H9 (cell line): ENCODE measurements at regions not wholly inside any gene's neighbourhood (a gene's known extent, or its start where the extent isn't known, plus 50 kb on each side); places are given as distances from the start of the nearest gene placed in this dataset.

Source experiments
- DNase-seq: peaks from one replicate; pipeline ENCODE4 v3.0.0-alpha.2; 2017
- H2AFZ ChIP-seq: one replicate; pipeline ENCODE4 v1.6.1; 2013; ENCODE audit warnings: mild to moderate bottlenecking, low read length, control low read depth, moderate library complexity
- H2AK5ac ChIP-seq: 2 replicates; pipeline ENCODE4 v1.6.1; 2013; ENCODE audit warnings: low read length, control low read depth, mixed read lengths; ENCODE audit not compliant: insufficient read length
- H2BK120ac ChIP-seq: one replicate; pipeline ENCODE4 v1.6.1; 2013; ENCODE audit warnings: low read depth, mild to moderate bottlenecking, low read length, control low read depth, inconsistent platforms; ENCODE audit not compliant: poor library complexity, severe bottlenecking
- H2BK12ac ChIP-seq: 2 replicates; pipeline ENCODE4 v1.6.1; 2013; ENCODE audit warnings: low read length, control low read depth, mixed read lengths, low read depth; ENCODE audit not compliant: insufficient read length
- H2BK15ac ChIP-seq: 2 replicates; pipeline ENCODE4 v1.6.1; 2013; ENCODE audit warnings: low read depth, low read length, control low read depth
- H2BK20ac ChIP-seq: one replicate; pipeline ENCODE4 v1.6.1; 2013; ENCODE audit warnings: low read depth, mild to moderate bottlenecking, low read length, control low read depth, inconsistent platforms; ENCODE audit not compliant: poor library complexity, severe bottlenecking
- H2BK5ac ChIP-seq: 2 replicates; pipeline ENCODE4 v1.6.1; 2013; ENCODE audit warnings: low read length, control low read depth, mixed read lengths; ENCODE audit not compliant: insufficient read length
- H3K14ac ChIP-seq: 2 replicates; pipeline ENCODE4 v1.6.1; 2013; ENCODE audit warnings: low read length, control low read depth; ENCODE audit not compliant: insufficient read depth
- H3K18ac ChIP-seq: 2 replicates; pipeline ENCODE4 v1.6.1; 2013; ENCODE audit warnings: low read depth, mild to moderate bottlenecking, mixed read lengths, low read length, control low read depth; ENCODE audit not compliant: insufficient read length
- H3K23ac ChIP-seq: 2 replicates; pipeline ENCODE4 v1.6.1; 2013; ENCODE audit warnings: low read length, control low read depth, mixed read lengths, low read depth; ENCODE audit not compliant: insufficient read length
- H3K23me2 ChIP-seq: 2 replicates; pipeline ENCODE4 v1.6.1; 2013; ENCODE audit warnings: low read depth, mild to moderate bottlenecking, mixed read lengths, low read length, control low read depth; ENCODE audit not compliant: insufficient read length, poor library complexity, severe bottlenecking
- H3K27ac ChIP-seq: 2 replicates; pipeline ENCODE4 v1.5.1; 2013; ENCODE audit warnings: low read length, control low read depth, mixed read lengths, low read depth; ENCODE audit not compliant: insufficient read length
- H3K27me3 ChIP-seq: 2 replicates; pipeline ENCODE4 v1.6.1; 2013; ENCODE audit warnings: low read length, control low read depth, inconsistent platforms; ENCODE audit not compliant: insufficient read depth
- H3K4ac ChIP-seq: 2 replicates; pipeline ENCODE4 v1.6.1; 2013; ENCODE audit warnings: low read depth, mild to moderate bottlenecking, control low read depth, inconsistent platforms, low read length, moderate library complexity
- H3K4me1 ChIP-seq: 2 replicates; pipeline ENCODE4 v1.6.1; 2013; ENCODE audit warnings: low read length, control low read depth, inconsistent platforms; ENCODE audit not compliant: insufficient read depth
- H3K4me2 ChIP-seq: 2 replicates; pipeline ENCODE4 v1.6.1; 2013; ENCODE audit warnings: low read length, control low read depth, mixed read lengths; ENCODE audit not compliant: insufficient read length, insufficient read depth
- H3K56ac ChIP-seq: 2 replicates; pipeline ENCODE4 v1.6.1; 2013; ENCODE audit warnings: low read depth, mild to moderate bottlenecking, mixed read lengths, low read length, control low read depth; ENCODE audit not compliant: insufficient read length
- H3K79me1 ChIP-seq: 2 replicates; pipeline ENCODE4 v1.6.1; 2013; ENCODE audit warnings: low read depth, mild to moderate bottlenecking, moderate library complexity, low read length, control low read depth, inconsistent platforms; ENCODE audit not compliant: insufficient read depth, poor library complexity, severe bottlenecking
- H3K79me2 ChIP-seq: 2 replicates; pipeline ENCODE4 v1.6.1; 2013; ENCODE audit warnings: low read length, control low read depth, inconsistent platforms; ENCODE audit not compliant: insufficient read depth
- H3K9ac ChIP-seq: 2 replicates; pipeline ENCODE4 v1.6.1; 2013; ENCODE audit warnings: low read length, control low read depth, mixed read lengths; ENCODE audit not compliant: insufficient read length; ENCODE audit errors: extremely low read depth
- H3K9me3 ChIP-seq: one replicate; pipeline ENCODE4 v1.6.1; 2013; ENCODE audit warnings: low read depth, low read length, inconsistent platforms; ENCODE audit not compliant: control insufficient read depth
- H3T11ph ChIP-seq: one replicate; pipeline ENCODE4 v1.6.1; 2013; ENCODE audit warnings: mild to moderate bottlenecking, low read length, control low read depth, inconsistent platforms
- H4K20me1 ChIP-seq: one replicate; pipeline ENCODE4 v1.6.1; 2013; ENCODE audit not compliant: control insufficient read depth, insufficient read length, insufficient read depth
- H4K5ac ChIP-seq: 2 replicates; pipeline ENCODE4 v1.6.1; 2013; ENCODE audit warnings: low read depth, mild to moderate bottlenecking, mixed read lengths, low read length, control low read depth; ENCODE audit not compliant: insufficient read length
- H4K8ac ChIP-seq: replicated peaks from 2 replicates; pipeline ENCODE4 v1.6.1; 2013; ENCODE audit warnings: low read length, control low read depth, mixed read lengths, low read depth; ENCODE audit not compliant: insufficient read length
- H4K91ac ChIP-seq: 2 replicates; pipeline ENCODE4 v1.6.1; 2013; ENCODE audit warnings: low read depth, mild to moderate bottlenecking, moderate library complexity, mixed read lengths, low read length, control low read depth; ENCODE audit not compliant: insufficient read length
- H3K27ac Mint-ChIP-seq, 3 experiments: 2 replicates in 2 of 3; 3 replicates in 1 of 3; pipeline ENCODE4 v1.8.0; 2020 to 2021; ENCODE audit warnings: mixed read lengths in 3 of 3, mild to moderate bottlenecking in 1 of 3, moderate library complexity in 1 of 3
- H3K27me3 Mint-ChIP-seq: 2 replicates; pipeline ENCODE4 v1.8.0; 2021; ENCODE audit warnings: low read depth, mild to moderate bottlenecking, moderate library complexity, mixed read lengths
- H3K36me3 Mint-ChIP-seq, 3 experiments: 2 replicates in 2 of 3; 3 replicates in 1 of 3; pipeline ENCODE4 v1.8.0; 2020 to 2021; ENCODE audit warnings: low read depth in 3 of 3, mixed read lengths in 3 of 3; ENCODE audit not compliant: insufficient read depth in 1 of 3
- H3K4me1 Mint-ChIP-seq, 2 experiments: 2 replicates each; pipeline ENCODE4 v1.8.0; 2020; ENCODE audit warnings: mixed read lengths in 2 of 2
- H3K4me3 Mint-ChIP-seq, 2 experiments: 2 replicates in 1 of 2; 3 replicates in 1 of 2; pipeline ENCODE4 v1.8.0; 2020 to 2021; ENCODE audit warnings: mild to moderate bottlenecking in 2 of 2, mixed read lengths in 2 of 2, moderate library complexity in 1 of 2
- H3K9me3 Mint-ChIP-seq, 2 experiments: 2 replicates in 1 of 2; 3 replicates in 1 of 2; pipeline ENCODE4 v1.8.0; 2020; ENCODE audit warnings: mild to moderate bottlenecking in 2 of 2, mixed read lengths in 2 of 2, moderate library complexity in 1 of 2
- WGBS: extraction: QIAGEN DNeasy Blood & Tissue Kit; methylation state at CpG from one replicate; pipeline ENCODE4 v1.1.7; 2013; ENCODE audit warnings: missing lambda C conversion rate, low lambda C conversion rate, mixed read lengths; ENCODE audit not compliant: insufficient read length; ENCODE audit errors: extremely low coverage; 5-methylcytosine and 5-hydroxymethylcytosine counted together
- TF ChIP-seq, protein P1 (sequence below): fragments of 200-600 bp; sonication (generic); conservative IDR thresholded peaks from 3 replicates; pipeline ENCODE4 v1.8.0; 2021; ENCODE audit warnings: antibody characterized with exemption, mild to moderate bottlenecking

DNA sequence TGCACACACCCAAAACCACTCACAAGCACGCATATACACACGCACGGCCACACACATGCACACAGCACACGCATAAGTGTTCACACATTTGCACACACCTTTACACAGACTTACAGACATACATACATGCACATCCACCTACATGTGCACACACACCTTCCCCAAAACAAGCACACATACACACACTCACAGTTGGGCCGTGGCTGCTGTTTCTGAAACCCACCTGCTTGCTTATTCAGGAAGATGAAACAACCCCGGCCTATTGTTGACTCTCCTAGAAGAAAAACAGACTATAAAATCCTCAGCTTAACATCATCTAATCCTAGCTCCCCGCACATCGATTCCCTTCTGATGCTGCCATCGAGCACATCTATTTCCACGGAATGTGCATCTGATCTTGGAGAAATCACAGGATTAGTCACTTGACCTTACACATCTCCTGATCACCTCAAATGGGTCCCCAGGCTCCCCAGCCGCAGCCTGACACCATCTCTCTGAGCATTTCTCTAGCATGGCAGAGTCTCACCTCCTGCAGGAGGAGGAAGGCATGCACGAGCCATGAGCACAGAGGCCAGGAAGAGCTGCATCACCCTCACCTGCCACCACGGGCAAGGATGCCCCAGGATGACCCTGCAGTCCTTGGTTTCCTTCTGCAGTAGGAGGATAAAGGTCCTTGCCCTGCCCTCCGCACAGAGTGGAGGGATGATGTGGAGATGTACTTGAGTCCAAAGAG is 105.8 kb upstream of the CDH5 start:
- WGBS, result no CpG with 5 or more reads among the region's 14 CpGs
- Histone ChIP-seq H3K4ac (no peak overlapping the region), H2BK20ac (no peak overlapping the region), H3K23me2 (no peaks in the 10 kb centered on the region), H2AK5ac (no peak overlapping the region), H2BK120ac (no peak overlapping the region), H4K20me1 (no peaks in the 10 kb centered on the region), H3K4me2 (no peak overlapping the region), H3K56ac (no peak overlapping the region), H3K27me3 (no peaks in the 10 kb centered on the region), H4K91ac (no peak overlapping the region), H2BK5ac (no peak overlapping the region), H2AFZ (no peak overlapping the region), H3K79me1 (no peaks in the 10 kb centered on the region), H3K27ac (no peak overlapping the region), H3K18ac (no peak overlapping the region), H4K8ac (no peak overlapping the region), H3K23ac (no peak overlapping the region), H3K9ac (no peak overlapping the region), H3K4me1 (no peaks in the 10 kb centered on the region), H3K9me3 (no peaks in the 10 kb centered on the region), H3K79me2 (no peaks in the 10 kb centered on the region), H2BK15ac (no peak overlapping the region), H3K14ac (no peak overlapping the region), H2BK12ac (no peak overlapping the region), H4K5ac (no peak overlapping the region), H3T11ph (no peak overlapping the region)
- Mint-ChIP-seq H3K36me3 (no peaks in the 10 kb centered on the region; a peak in 1 of 7 replicates), H3K9me3 (no peaks in the 10 kb centered on the region; a peak in 1 of 5 replicates), H3K27me3 (no peaks in the 10 kb centered on the region; the same call in none of the 2 replicates), H3K4me3 (no peak overlapping the region), H3K27ac (no peak overlapping the region), H3K4me1 (peaks cover 0 to 2% of the 10 kb centered on the region in 2 experiments; a peak in 2 of 4 replicates)
- TF ChIP-seq, protein P1, sequence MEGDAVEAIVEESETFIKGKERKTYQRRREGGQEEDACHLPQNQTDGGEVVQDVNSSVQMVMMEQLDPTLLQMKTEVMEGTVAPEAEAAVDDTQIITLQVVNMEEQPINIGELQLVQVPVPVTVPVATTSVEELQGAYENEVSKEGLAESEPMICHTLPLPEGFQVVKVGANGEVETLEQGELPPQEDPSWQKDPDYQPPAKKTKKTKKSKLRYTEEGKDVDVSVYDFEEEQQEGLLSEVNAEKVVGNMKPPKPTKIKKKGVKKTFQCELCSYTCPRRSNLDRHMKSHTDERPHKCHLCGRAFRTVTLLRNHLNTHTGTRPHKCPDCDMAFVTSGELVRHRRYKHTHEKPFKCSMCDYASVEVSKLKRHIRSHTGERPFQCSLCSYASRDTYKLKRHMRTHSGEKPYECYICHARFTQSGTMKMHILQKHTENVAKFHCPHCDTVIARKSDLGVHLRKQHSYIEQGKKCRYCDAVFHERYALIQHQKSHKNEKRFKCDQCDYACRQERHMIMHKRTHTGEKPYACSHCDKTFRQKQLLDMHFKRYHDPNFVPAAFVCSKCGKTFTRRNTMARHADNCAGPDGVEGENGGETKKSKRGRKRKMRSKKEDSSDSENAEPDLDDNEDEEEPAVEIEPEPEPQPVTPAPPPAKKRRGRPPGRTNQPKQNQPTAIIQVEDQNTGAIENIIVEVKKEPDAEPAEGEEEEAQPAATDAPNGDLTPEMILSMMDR, result no peak
- DNase-seq, result no peak
